A673 (cell line): ENCODE measurements at regions not wholly inside any gene's neighbourhood (a gene's known extent, or its start where the extent isn't known, plus 50 kb on each side); places are given as distances from the start of the nearest gene placed in this dataset.

ENCODE experiments used
- BruUV-seq: library from RNA; stranded (reverse); fragments of 400-500 nt; replicated peaks from 2 replicates; lab custom pipeline; 2021; lab: Mats Ljungman, UMichigan
- CTCF ChIA-PET: fragments of 300-600 bp; sonication (Branson Sonifier 250); formaldehyde crosslinking; loops from one replicate; lab custom pipeline; 2022; ENCODE audit warnings: antibody characterized with exemption; lab: Charles Lee
- POLR2A ChIA-PET: fragments of 300-600 bp; sonication (Branson Sonifier 250); formaldehyde crosslinking; loops from one replicate; lab custom pipeline; 2022; ENCODE audit warnings: antibody characterized with exemption; ENCODE audit not compliant: low non-redundant PET; lab: Charles Lee
- DNase-seq: peaks from one replicate; pipeline ENCODE4 v3.0.0-alpha.2; 2015; ENCODE audit warnings: low spot score
- H3K27ac ChIP-seq: fragments of 200-600 bp; sonication (generic); 2 replicates; pipeline ENCODE4 v1.5.1; 2016; ENCODE audit warnings: mixed run types, low read depth, mild to moderate bottlenecking, mixed read lengths, antibody characterized with exemption, low read length; ENCODE audit not compliant: poor library complexity, severe bottlenecking
- H3K27me3 ChIP-seq: fragments of 200-600 bp; sonication (generic); replicated peaks from 2 replicates; pipeline ENCODE4 v1.6.1; 2017; ENCODE audit warnings: mixed run types, low read depth, mild to moderate bottlenecking, mixed read lengths, antibody characterized with exemption, low read length; ENCODE audit not compliant: insufficient read depth, poor library complexity
- H3K36me3 ChIP-seq: fragments of 200-600 bp; sonication (generic); 2 replicates; pipeline ENCODE4 v1.6.1; 2016; ENCODE audit warnings: mixed run types, mild to moderate bottlenecking, mixed read lengths, antibody characterized with exemption, low read length; ENCODE audit not compliant: insufficient read depth, poor library complexity, severe bottlenecking
- H3K4me1 ChIP-seq: fragments of 200-600 bp; sonication (generic); 2 replicates; pipeline ENCODE4 v1.6.1; 2017; ENCODE audit warnings: mixed run types, mild to moderate bottlenecking, mixed read lengths, antibody characterized with exemption, low read length; ENCODE audit not compliant: insufficient read depth, poor library complexity, severe bottlenecking
- H3K4me3 ChIP-seq: fragments of 200-600 bp; sonication (generic); 2 replicates; pipeline ENCODE4 v1.5.1; 2016; ENCODE audit warnings: low read depth, mixed run types, mild to moderate bottlenecking, mixed read lengths, low read length; ENCODE audit not compliant: poor library complexity, severe bottlenecking
- H3K9me3 ChIP-seq: fragments of 200-600 bp; sonication (generic); 2 replicates; pipeline ENCODE4 v1.6.1; 2016; ENCODE audit warnings: mixed run types, low read depth, mild to moderate bottlenecking, mixed read lengths, antibody characterized with exemption, low read length; ENCODE audit not compliant: poor library complexity, severe bottlenecking
- EZH2 ChIP-seq: fragments of 200-600 bp; sonication (generic); IDR thresholded peaks from 2 replicates; pipeline ENCODE4 v1.6.1; 2017; ENCODE audit warnings: borderline replicate concordance, low read depth, mild to moderate bottlenecking, mixed read lengths, antibody characterized with exemption, low read length; ENCODE audit not compliant: poor library complexity, severe bottlenecking
- intact Hi-C: fragments of 100-400 bp; cut with micrococcal nuclease; formaldehyde crosslinking; loops from one replicate; pipeline ENCODE4 v1.10.0; 2022; ENCODE audit not compliant: unreplicated experiment
- TF ChIP-seq, protein P1 (sequence below): fragments of 300-800, 200-600 bp; sonication (generic); conservative IDR thresholded peaks from 2 replicates; pipeline ENCODE4 v1.5.1; 2017; ENCODE audit warnings: low read depth, mild to moderate bottlenecking, antibody characterized with exemption, low read length, moderate library complexity, mixed read lengths

GRCh38 chr13:62704875-62705274, 1289.2 kb upstream of the PCDH20 start:
- intact Hi-C loops = no loop called here
- BruUV-seq = no TSS peak
- POLR2A ChIA-PET = no interaction called here

DNA sequence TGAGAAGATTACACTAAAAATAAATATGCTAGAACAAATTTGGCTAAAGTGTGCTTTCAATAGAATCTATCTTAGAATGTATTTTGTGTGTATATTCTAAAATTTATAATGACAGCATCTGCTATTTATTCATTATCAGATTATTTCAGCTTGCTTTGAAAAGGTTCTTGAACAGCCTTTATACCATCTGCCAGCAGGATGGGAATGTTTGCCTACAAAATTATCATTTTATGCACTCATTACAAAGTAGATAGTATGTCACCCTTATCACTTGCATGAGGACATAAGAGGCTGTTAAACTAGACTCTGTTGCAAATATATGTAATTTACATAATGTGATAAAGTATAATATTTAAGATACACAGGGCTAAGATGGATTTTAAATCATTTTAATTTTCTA, 1286.9 kb upstream of the PCDH20 start:
- TF ChIP-seq, protein P1, sequence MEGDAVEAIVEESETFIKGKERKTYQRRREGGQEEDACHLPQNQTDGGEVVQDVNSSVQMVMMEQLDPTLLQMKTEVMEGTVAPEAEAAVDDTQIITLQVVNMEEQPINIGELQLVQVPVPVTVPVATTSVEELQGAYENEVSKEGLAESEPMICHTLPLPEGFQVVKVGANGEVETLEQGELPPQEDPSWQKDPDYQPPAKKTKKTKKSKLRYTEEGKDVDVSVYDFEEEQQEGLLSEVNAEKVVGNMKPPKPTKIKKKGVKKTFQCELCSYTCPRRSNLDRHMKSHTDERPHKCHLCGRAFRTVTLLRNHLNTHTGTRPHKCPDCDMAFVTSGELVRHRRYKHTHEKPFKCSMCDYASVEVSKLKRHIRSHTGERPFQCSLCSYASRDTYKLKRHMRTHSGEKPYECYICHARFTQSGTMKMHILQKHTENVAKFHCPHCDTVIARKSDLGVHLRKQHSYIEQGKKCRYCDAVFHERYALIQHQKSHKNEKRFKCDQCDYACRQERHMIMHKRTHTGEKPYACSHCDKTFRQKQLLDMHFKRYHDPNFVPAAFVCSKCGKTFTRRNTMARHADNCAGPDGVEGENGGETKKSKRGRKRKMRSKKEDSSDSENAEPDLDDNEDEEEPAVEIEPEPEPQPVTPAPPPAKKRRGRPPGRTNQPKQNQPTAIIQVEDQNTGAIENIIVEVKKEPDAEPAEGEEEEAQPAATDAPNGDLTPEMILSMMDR = no peak
- TF ChIP-seq EZH2 = no peak
- no peak for DNase-seq
- H3K36me3 ChIP-seq = no peaks in the 10 kb centered on the region
- POLR2A ChIA-PET = no interaction called here
- no peaks in the 10 kb centered on the region for H3K27me3 ChIP-seq
- no peaks in the 10 kb centered on the region for H3K4me1 ChIP-seq
- intact Hi-C loops = no loop called here
- no peaks in the 10 kb centered on the region for H3K9me3 ChIP-seq
- CTCF ChIA-PET = no interaction called here
- H3K4me3 ChIP-seq = no peak overlapping the region
- no TSS peak for BruUV-seq
- H3K27ac ChIP-seq = no peak overlapping the region

More at GRCh38 chr13:62704875-62705274, 1289.2 kb upstream of the PCDH20 start:
- no peaks in the 10 kb centered on the region for H3K27me3 ChIP-seq
- no peaks in the 10 kb centered on the region for H3K4me1 ChIP-seq
- no peak overlapping the region for H3K27ac ChIP-seq
- CTCF ChIA-PET = no interaction called here
- no peak for DNase-seq
- TF ChIP-seq, protein P1 = no peak
- TF ChIP-seq EZH2 = no peak
- no peaks in the 10 kb centered on the region for H3K9me3 ChIP-seq
- H3K36me3 ChIP-seq = no peaks in the 10 kb centered on the region
- no peak overlapping the region for H3K4me3 ChIP-seq

GRCh38 chr13:62697701-62698100, 1282.1 kb upstream of the PCDH20 start:
- CTCF ChIA-PET = no interaction called here
- no peaks in the 10 kb centered on the region for H3K36me3 ChIP-seq
- BruUV-seq = no TSS peak
- no peak for TF ChIP-seq EZH2
- TF ChIP-seq, protein P1 = no peak
- DNase-seq = no peak
- H3K27me3 ChIP-seq = no peaks in the 10 kb centered on the region
- no peaks in the 10 kb centered on the region for H3K9me3 ChIP-seq
- no peak overlapping the region for H3K27ac ChIP-seq
- H3K4me1 ChIP-seq = no peaks in the 10 kb centered on the region
- intact Hi-C loops = no loop called here
- POLR2A ChIA-PET = no interaction called here
- H3K4me3 ChIP-seq = no peak overlapping the region
